HG03025 (cell line): ENCODE measurements at regions not wholly inside any gene's neighbourhood (a gene's known extent, or its start where the extent isn't known, plus 50 kb on each side); places are given as distances from the start of the nearest gene placed in this dataset.
A peak's percentile ranks its signal among the peaks of the same experiment; 100 is the strongest.
"Not testable (repeated sequence)": the region's sequence is repeated elsewhere in the genome, so short reads cannot be mapped to it uniquely, and the experiment has no call there.

Experiments
- ATAC-seq: cut with Tn5 transposase; IDR thresholded peaks from one replicate; pipeline ENCODE4 v1.9.1; 2021; ENCODE audit warnings: mild to moderate bottlenecking, moderate library complexity; ENCODE audit not compliant: unreplicated experiment, low FRiP score

- no peak for ATAC-seq
Measured at GRCh38 chr18:51248685-51249084, 51.2 kb upstream of the MEX3C start.

GRCh38 chr18:51250006-51250405 lies 52.5 kb upstream of the MEX3C start:
- ATAC-seq = no peak

GRCh38 chr18:51250458-51251024 lies 53.1 kb upstream of the MEX3C start:
- ATAC-seq = no peak

- peak; percentile 100 for ATAC-seq
Measured at GRCh38 chr18:51251625-51252024, 54.1 kb upstream of the MEX3C start.

GRCh38 chr18:51253476-51253875 lies 56.0 kb upstream of the MEX3C start:
- ATAC-seq = no peak

- no peak for ATAC-seq
Measured at GRCh38 chr18:51255693-51256092, 58.2 kb upstream of the MEX3C start.

- no peak for ATAC-seq
Measured at GRCh38 chr18:51257150-51257549, 59.7 kb upstream of the MEX3C start.

GRCh38 chr18:51260118-51260517 lies 62.6 kb upstream of the MEX3C start:
- ATAC-seq = no peak

- ATAC-seq = not testable (repeated sequence)
Measured at GRCh38 chr18:51266077-51266476, 68.6 kb upstream of the MEX3C start.

GRCh38 chr18:51266773-51267172 lies 69.3 kb upstream of the MEX3C start:
- no peak for ATAC-seq

- ATAC-seq = no peak
Measured at GRCh38 chr18:51273437-51273836, 76.0 kb upstream of the MEX3C start.

GRCh38 chr18:51275712-51276476 lies 78.4 kb upstream of the MEX3C start:
- no peak for ATAC-seq

GRCh38 chr18:51278045-51278649 lies 80.7 kb upstream of the MEX3C start:
- ATAC-seq = no peak

- no peak for ATAC-seq
Measured at GRCh38 chr18:51279367-51279984, 82.0 kb upstream of the MEX3C start.

GRCh38 chr18:51287818-51288508 lies 90.5 kb upstream of the MEX3C start:
- ATAC-seq = no peak

GRCh38 chr18:51288582-51288981 lies 91.1 kb upstream of the MEX3C start:
- ATAC-seq = no peak

GRCh38 chr18:51290860-51291259 lies 93.4 kb upstream of the MEX3C start:
- ATAC-seq = no peak

GRCh38 chr18:51300912-51301311 lies 103.4 kb upstream of the MEX3C start:
- ATAC-seq = no peak

GRCh38 chr18:51301376-51301775 lies 103.9 kb upstream of the MEX3C start:
- ATAC-seq = no peak

GRCh38 chr18:51316677-51317076 lies 119.2 kb upstream of the MEX3C start:
- ATAC-seq = no peak

GRCh38 chr18:51321696-51322095 lies 124.2 kb upstream of the MEX3C start:
- ATAC-seq = no peak
